ENCODE measurements at regions not wholly inside any gene's neighbourhood (a gene's known extent, or its start where the extent isn't known, plus 50 kb on each side); places are given as distances from the start of the nearest gene placed in this dataset.
"Not testable (repeated sequence)": the region's sequence is repeated elsewhere in the genome, so short reads cannot be mapped to it uniquely, and the experiment has no call there.

- DNase-seq = no peak
Observed at GRCh38 chr11:80987171-80987570, 1546.3 kb upstream of the TENM4 start.

GRCh38 chr11:80986421-80987074 lies 1545.7 kb upstream of the TENM4 start:
- no peak for DNase-seq

GRCh38 chr11:80980227-80980626 lies 1539.4 kb upstream of the TENM4 start:
- no peak for DNase-seq

- no peak for DNase-seq
Observed at GRCh38 chr11:80973786-80974185, 1533.0 kb upstream of the TENM4 start.

GRCh38 chr11:80970037-80970436 lies 1529.2 kb upstream of the TENM4 start:
- DNase-seq = no peak

- DNase-seq = no peak
Observed at GRCh38 chr11:80967649-80968048, 1526.8 kb upstream of the TENM4 start.

GRCh38 chr11:80960381-80961029 lies 1519.7 kb upstream of the TENM4 start:
- DNase-seq = no peak

GRCh38 chr11:80959751-80960150 lies 1518.9 kb upstream of the TENM4 start:
- no peak for DNase-seq

GRCh38 chr11:80958987-80959386 lies 1518.2 kb upstream of the TENM4 start:
- DNase-seq = no peak

GRCh38 chr11:80958361-80958760 lies 1517.5 kb upstream of the TENM4 start:
- no peak for DNase-seq

GRCh38 chr11:80955588-80955987 lies 1514.8 kb upstream of the TENM4 start:
- no peak for DNase-seq

GRCh38 chr11:80948781-80949180 lies 1508.0 kb upstream of the TENM4 start:
- no peak for DNase-seq

- DNase-seq = no peak
Observed at GRCh38 chr11:80944758-80945157, 1503.9 kb upstream of the TENM4 start.

- DNase-seq = no peak
Observed at GRCh38 chr11:80943226-80943625, 1502.4 kb upstream of the TENM4 start.

- no peak for DNase-seq
Observed at GRCh38 chr11:80937842-80938241, 1497.0 kb upstream of the TENM4 start.

GRCh38 chr11:80930038-80930437 lies 1489.2 kb upstream of the TENM4 start:
- DNase-seq = no peak

- no peak for DNase-seq
Observed at GRCh38 chr11:80929031-80929805, 1488.4 kb upstream of the TENM4 start.

GRCh38 chr11:80925321-80925720 lies 1484.5 kb upstream of the TENM4 start:
- DNase-seq = no peak

GRCh38 chr11:80921310-80921709 lies 1480.5 kb upstream of the TENM4 start:
- DNase-seq = not testable (repeated sequence)

- DNase-seq = no peak
Observed at GRCh38 chr11:80916173-80916798, 1475.5 kb upstream of the TENM4 start.

- no peak for DNase-seq
Observed at GRCh38 chr11:80914311-80914710, 1473.5 kb upstream of the TENM4 start.

- no peak for DNase-seq
Observed at GRCh38 chr11:80911666-80912065, 1470.8 kb upstream of the TENM4 start.

GRCh38 chr11:80900265-80900664 lies 1459.4 kb upstream of the TENM4 start:
- no peak for DNase-seq

GRCh38 chr11:80899381-80899780 lies 1458.6 kb upstream of the TENM4 start:
- no peak for DNase-seq

Data from activated CD8-positive, alpha-beta memory T cell treated with anti-CD3 and anti-CD28 coated beads, Interleukin-2, amount 50 U/mL, for 4 hours (primary cell).